ENCODE measurements at regions not wholly inside any gene's neighbourhood (a gene's known extent, or its start where the extent isn't known, plus 50 kb on each side); places are given as distances from the start of the nearest gene placed in this dataset.

GRCh38 chr16:48047241-48047640 is 108.6 kb downstream of the ABCC12 start:
- TF ChIP-seq CTCF (conservative IDR thresholded peaks at IDR 0.05; ENCODE audit: low read length), result no peak
- no peak for TF ChIP-seq EZH2phosphoT487 (IDR thresholded peaks at IDR 0.05; ENCODE audit: borderline replicate concordance, low read depth, low read length)

All from OCI-LY7 (cell line).